Vagina (tissue), 2 donors: ENCODE measurements at regions not wholly inside any gene's neighbourhood (a gene's known extent, or its start where the extent isn't known, plus 50 kb on each side); places are given as distances from the start of the nearest gene placed in this dataset.

Source experiments
- CTCF ChIP-seq, 3 experiments: fragments of 450-650 bp in 2 of 3; fragments of 200-600 bp in 1 of 3; sonication (generic) in 1 of 3; IDR thresholded peaks; one replicate each; pipeline ENCODE4 v1.5.1; 2017 to 2019; ENCODE audit warnings: antibody characterized with exemption in 3 of 3, mild to moderate bottlenecking in 2 of 3, moderate library complexity in 2 of 3
- POLR2A ChIP-seq, 2 donors: fragments of 450-650 bp; IDR thresholded peaks; one replicate each; pipeline ENCODE4 v1.6.1; 2017; ENCODE audit warnings: antibody characterized with exemption in 2 of 2, mild to moderate bottlenecking in 2 of 2, moderate library complexity in 2 of 2
- POLR2AphosphoS5 ChIP-seq, 2 donors: sonication (generic); formaldehyde crosslinking; IDR thresholded peaks; one replicate each; pipeline ENCODE4 v1.9.0; 2017; ENCODE audit warnings: antibody characterized with exemption in 2 of 2, mild to moderate bottlenecking in 2 of 2, low read depth in 1 of 2; ENCODE audit not compliant: insufficient read depth in 1 of 2

- TF ChIP-seq CTCF (IDR thresholded peaks at IDR 0.05) (no peak), POLR2A (IDR thresholded peaks at IDR 0.05) (no peak), POLR2AphosphoS5 (IDR thresholded peaks at IDR 0.05; ENCODE audit: insufficient read depth in 1 of 2, low read depth in 1 of 2) (no peak)
Measured at GRCh38 chr5:158487664-158488063, 612.1 kb downstream of the EBF1 start.
